Kidney epithelial cell (primary cell): ENCODE measurements at regions not wholly inside any gene's neighbourhood (a gene's known extent, or its start where the extent isn't known, plus 50 kb on each side); places are given as distances from the start of the nearest gene placed in this dataset.
"Not testable (repeated sequence)": the region's sequence is repeated elsewhere in the genome, so short reads cannot be mapped to it uniquely, and the experiment has no call there.

Experiments used
- DNase-seq: peaks from one replicate; pipeline ENCODE4 v3.0.0-alpha.2; 2010; ENCODE audit warnings: low read depth
- H3K27me3 ChIP-seq: 2 replicates; pipeline ENCODE4 v1.6.0; 2011; ENCODE audit warnings: low read length; ENCODE audit not compliant: control insufficient read depth, insufficient read depth
- H3K36me3 ChIP-seq: 2 replicates; pipeline ENCODE4 v1.5.1; 2011; ENCODE audit warnings: low read length; ENCODE audit not compliant: control insufficient read depth, insufficient read depth
- H3K4me3 ChIP-seq: 2 replicates; pipeline ENCODE4 v1.5.1; 2011; ENCODE audit warnings: low read depth, mild to moderate bottlenecking, control low read depth, low read length
- CTCF ChIP-seq: IDR thresholded peaks from 2 replicates; pipeline ENCODE4 v1.5.1; 2011; ENCODE audit warnings: mild to moderate bottlenecking, moderate library complexity, low read length, control low read depth, inconsistent platforms; ENCODE audit not compliant: insufficient read depth, poor library complexity, severe bottlenecking

- DNase-seq, result no peak
- no peak overlapping the region for H3K4me3 ChIP-seq
- no peak for TF ChIP-seq CTCF
- no peaks in the 10 kb centered on the region for H3K36me3 ChIP-seq
- no peaks in the 10 kb centered on the region for H3K27me3 ChIP-seq
Measured at GRCh38 chr7:46603296-46603752, 682.3 kb upstream of the IGFBP3 start.

- TF ChIP-seq CTCF, result no peak
- H3K4me3 ChIP-seq, result no peak overlapping the region
- H3K36me3 ChIP-seq, result no peaks in the 10 kb centered on the region
- no peaks in the 10 kb centered on the region for H3K27me3 ChIP-seq
- DNase-seq, result no peak
Measured at GRCh38 chr7:46600340-46600739, 679.3 kb upstream of the IGFBP3 start.

- not testable (repeated sequence) for H3K27me3 ChIP-seq, H3K36me3 ChIP-seq, H3K4me3 ChIP-seq, DNase-seq
Measured at GRCh38 chr7:46594831-46595230, 673.8 kb upstream of the IGFBP3 start.

- H3K4me3 ChIP-seq, DNase-seq: not testable (repeated sequence)
Measured at GRCh38 chr7:46590918-46591905, 670.1 kb upstream of the IGFBP3 start.

GRCh38 chr7:46589286-46589685, 668.2 kb upstream of the IGFBP3 start:
- Histone ChIP-seq H3K36me3 (no peaks in the 10 kb centered on the region), H3K27me3 (no peaks in the 10 kb centered on the region), H3K4me3 (no peak overlapping the region)
- no peak for TF ChIP-seq CTCF
- DNase-seq, result no peak

More at GRCh38 chr7:46590918-46591905, 670.1 kb upstream of the IGFBP3 start:
- H3K27me3 ChIP-seq, H3K36me3 ChIP-seq: not testable (repeated sequence)

- no peak for TF ChIP-seq CTCF
- no peaks in the 10 kb centered on the region for H3K36me3 ChIP-seq
- DNase-seq, result no peak
- H3K27me3 ChIP-seq, result no peaks in the 10 kb centered on the region
- H3K4me3 ChIP-seq, result no peak overlapping the region
Measured at GRCh38 chr7:46586406-46586805, 665.3 kb upstream of the IGFBP3 start.

- H3K36me3 ChIP-seq, result no peaks in the 10 kb centered on the region
Measured at GRCh38 chr7:46583656-46584055, 662.6 kb upstream of the IGFBP3 start.

More at GRCh38 chr7:46583656-46584055, 662.6 kb upstream of the IGFBP3 start:
- Histone ChIP-seq H3K4me3 (no peak overlapping the region), H3K27me3 (no peaks in the 10 kb centered on the region)
- no peak for DNase-seq
- TF ChIP-seq CTCF, result no peak
